Cardiac fibroblast (primary cell): ENCODE measurements at regions not wholly inside any gene's neighbourhood (a gene's known extent, or its start where the extent isn't known, plus 50 kb on each side); places are given as distances from the start of the nearest gene placed in this dataset.
"Not testable (repeated sequence)": the region's sequence is repeated elsewhere in the genome, so short reads cannot be mapped to it uniquely, and the experiment has no call there.

Source experiments
- DNase-seq, 2 donors: peaks; one replicate each; pipeline versions ENCODE4 v3.0.0 to v3.0.0-alpha.2; 2010; ENCODE audit warnings: low read depth in 2 of 2
- H3K4me3 ChIP-seq, 2 donors: replicated peaks in 1 of 2; 1 replicate in 1 of 2; 2 replicates in 1 of 2; pipeline ENCODE4 v1.5.1; 2011; ENCODE audit warnings: low read depth in 2 of 2, low read length in 2 of 2, mild to moderate bottlenecking in 2 of 2, moderate library complexity in 1 of 2
- TF ChIP-seq, protein P1 (sequence below): IDR thresholded peaks from one replicate; pipeline ENCODE4 v1.5.1; 2011; ENCODE audit warnings: low read depth, mild to moderate bottlenecking, low read length, inconsistent platforms

DNA sequence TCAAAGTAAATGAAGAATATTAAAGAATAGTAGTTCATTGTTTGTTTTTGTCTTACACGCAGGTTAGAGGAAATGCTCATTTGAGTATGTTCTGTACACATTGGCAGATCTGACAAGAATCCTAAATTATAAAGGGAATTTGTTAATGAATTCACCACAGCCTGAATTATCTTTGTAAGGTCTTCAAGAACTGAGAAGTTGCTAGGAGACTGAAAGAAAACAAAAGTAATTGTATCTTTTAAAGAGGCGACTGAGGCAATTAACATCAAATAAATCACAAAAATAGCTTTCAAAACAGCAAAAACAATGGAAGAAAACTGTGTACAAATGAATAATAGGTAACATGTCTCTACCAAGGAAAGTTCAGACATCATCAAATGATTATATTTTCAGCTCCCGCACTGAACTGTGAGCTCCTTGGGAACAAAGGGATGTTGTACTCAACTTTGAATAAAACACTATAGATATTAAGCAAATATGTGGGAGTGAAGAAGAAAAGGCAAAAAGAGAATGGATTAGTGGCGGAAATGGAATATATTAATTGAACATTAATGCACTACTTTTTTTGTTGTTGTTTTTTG lies 51.7 kb upstream of the ATIC start:
- no peak for DNase-seq
- TF ChIP-seq, protein P1, sequence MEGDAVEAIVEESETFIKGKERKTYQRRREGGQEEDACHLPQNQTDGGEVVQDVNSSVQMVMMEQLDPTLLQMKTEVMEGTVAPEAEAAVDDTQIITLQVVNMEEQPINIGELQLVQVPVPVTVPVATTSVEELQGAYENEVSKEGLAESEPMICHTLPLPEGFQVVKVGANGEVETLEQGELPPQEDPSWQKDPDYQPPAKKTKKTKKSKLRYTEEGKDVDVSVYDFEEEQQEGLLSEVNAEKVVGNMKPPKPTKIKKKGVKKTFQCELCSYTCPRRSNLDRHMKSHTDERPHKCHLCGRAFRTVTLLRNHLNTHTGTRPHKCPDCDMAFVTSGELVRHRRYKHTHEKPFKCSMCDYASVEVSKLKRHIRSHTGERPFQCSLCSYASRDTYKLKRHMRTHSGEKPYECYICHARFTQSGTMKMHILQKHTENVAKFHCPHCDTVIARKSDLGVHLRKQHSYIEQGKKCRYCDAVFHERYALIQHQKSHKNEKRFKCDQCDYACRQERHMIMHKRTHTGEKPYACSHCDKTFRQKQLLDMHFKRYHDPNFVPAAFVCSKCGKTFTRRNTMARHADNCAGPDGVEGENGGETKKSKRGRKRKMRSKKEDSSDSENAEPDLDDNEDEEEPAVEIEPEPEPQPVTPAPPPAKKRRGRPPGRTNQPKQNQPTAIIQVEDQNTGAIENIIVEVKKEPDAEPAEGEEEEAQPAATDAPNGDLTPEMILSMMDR, result no peak
- H3K4me3 ChIP-seq, result no peak overlapping the region

DNA sequence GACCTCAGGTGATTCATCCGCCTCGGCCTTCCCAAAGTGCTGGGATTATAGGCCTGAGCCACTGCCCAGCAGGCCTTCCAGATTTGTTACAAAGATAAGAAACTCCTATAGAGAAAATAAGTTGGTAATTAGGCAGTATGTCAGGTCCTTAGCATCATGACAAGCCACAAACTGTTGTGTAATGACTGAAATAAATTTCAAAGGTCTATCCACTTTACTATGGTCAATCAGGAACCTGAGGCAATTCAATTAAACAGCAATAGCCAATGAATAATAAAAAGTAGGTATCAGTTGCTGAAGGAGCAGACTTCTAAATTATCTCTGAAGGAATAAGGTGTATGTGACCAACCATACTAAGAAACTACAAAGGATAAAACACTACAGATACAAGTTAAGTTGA lies 62.4 kb upstream of the ATIC start:
- DNase-seq, result no peak
- H3K4me3 ChIP-seq, result no peak overlapping the region
- TF ChIP-seq, protein P1, result no peak

GRCh38 chr2:215245919-215246318 lies 65.9 kb upstream of the ATIC start:
- not testable (repeated sequence) for H3K4me3 ChIP-seq, DNase-seq

- no peak for DNase-seq
- no peak overlapping the region for H3K4me3 ChIP-seq
- TF ChIP-seq, protein P1, result no peak
Observed at GRCh38 chr2:215241791-215242305, 70.0 kb upstream of the ATIC start.

DNA sequence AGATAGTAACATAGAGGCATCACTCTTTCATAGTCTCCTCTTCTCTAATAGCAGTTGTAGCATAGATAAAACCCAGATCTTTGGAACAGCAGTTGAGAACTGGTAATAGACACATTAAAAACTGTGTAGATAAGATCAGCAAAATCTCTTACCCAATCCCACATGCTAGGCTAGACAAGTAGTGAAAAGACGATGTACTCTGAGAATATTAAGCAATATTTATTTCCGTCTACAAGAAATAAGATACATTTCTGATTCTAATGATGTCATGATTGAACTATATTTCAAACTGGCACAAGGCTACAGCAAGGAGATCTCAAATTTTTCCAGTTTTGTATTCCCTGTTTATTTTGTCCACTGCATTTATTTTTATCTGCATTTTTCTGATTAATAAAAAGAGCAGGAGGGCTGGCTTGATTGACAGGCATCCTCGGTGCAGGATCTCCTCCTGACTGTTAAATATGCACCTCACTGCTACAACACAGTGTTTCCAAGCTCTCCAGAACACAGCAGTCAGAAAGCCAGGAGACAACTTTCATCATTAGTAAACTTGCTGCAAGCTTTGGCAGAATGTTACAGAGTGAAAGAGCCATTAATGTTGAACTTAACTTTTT lies 73.3 kb upstream of the ATIC start:
- peak in 1 of 2 donors; percentile 2 for DNase-seq
- H3K4me3 ChIP-seq, result no peak overlapping the region
- TF ChIP-seq, protein P1, result no peak

DNA sequence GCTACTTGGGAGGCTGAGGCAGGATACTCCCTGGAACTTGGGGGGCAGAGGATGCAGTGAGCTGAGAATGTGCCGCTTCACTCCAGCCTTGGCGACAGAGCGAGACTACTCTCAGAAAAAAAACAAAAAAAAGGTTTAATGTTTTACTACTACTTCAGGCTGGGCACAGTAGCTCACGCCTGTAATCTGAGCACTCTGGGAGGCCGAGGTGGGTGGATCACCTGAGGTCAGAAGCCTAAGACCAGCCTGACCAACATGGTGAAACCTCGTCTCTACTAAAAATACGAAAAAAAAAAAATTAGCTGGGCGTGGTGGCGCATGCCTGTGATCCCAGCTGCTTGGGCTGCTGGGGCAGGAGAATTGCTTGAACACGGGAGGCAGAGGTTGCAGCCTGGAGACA lies 75.7 kb upstream of the ATIC start:
- TF ChIP-seq, protein P1, result no peak
- H3K4me3 ChIP-seq, result no peak overlapping the region
- DNase-seq, result no peak

DNA sequence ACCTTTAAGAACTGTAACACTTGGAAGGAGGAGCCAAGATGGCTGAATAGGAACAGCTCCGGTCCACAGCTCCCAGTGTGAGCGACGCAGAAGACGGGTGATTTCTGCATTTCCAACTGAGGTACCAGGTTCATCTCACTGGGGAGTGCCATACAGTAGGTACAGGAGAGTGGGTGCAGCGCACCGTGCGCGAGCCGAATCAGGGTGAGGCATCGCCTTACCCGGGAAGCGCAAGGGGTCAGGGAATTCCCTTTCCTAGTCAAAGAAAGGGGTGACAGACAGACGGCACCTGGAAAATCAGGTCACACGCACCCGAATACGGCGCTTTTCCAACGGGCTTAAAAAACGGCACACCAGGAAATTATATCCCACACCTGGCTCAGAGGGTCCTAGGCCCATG lies 81.8 kb upstream of the ABCA12 start:
- H3K4me3 ChIP-seq, DNase-seq: not testable (repeated sequence)
